ENCODE measurements at regions not wholly inside any gene's neighbourhood (a gene's known extent, or its start where the extent isn't known, plus 50 kb on each side); places are given as distances from the start of the nearest gene placed in this dataset.

GRCh38 chr16:8063159-8063558 is 527.2 kb downstream of the TMEM114 start:
- H3K27ac ChIP-seq, result no peak overlapping the region
- H3K9me3 ChIP-seq, result peaks cover 0 to 31% (median 12%) of the 10 kb centered on the region in 12 donors
- H3K27me3 ChIP-seq, result no peaks in the 10 kb centered on the region
- no peak for TF ChIP-seq CTCF (IDR thresholded peaks at IDR 0.05)
- no peak for TF ChIP-seq POLR2A (IDR thresholded peaks at IDR 0.05)
- H3K4me1 ChIP-seq, result no peaks in the 10 kb centered on the region
- no peaks in the 10 kb centered on the region for H3K36me3 ChIP-seq
- no peak for DNase-seq
- no peak for ATAC-seq
- intact Hi-C loops (cut with DNase I), result no loop called here
- no peak overlapping the region for H3K4me3 ChIP-seq
- WGBS, 4 donors, result 66 to 78% (median 70%) methylated on average over 4 of the region's 4 CpGs

GRCh38 chr16:8062677-8063076 is 527.6 kb downstream of the TMEM114 start:
- intact Hi-C loops (cut with DNase I), result no loop called here
- TF ChIP-seq CTCF (IDR thresholded peaks at IDR 0.05) (no peak), POLR2A (IDR thresholded peaks at IDR 0.05) (no peak)
- Histone ChIP-seq H3K9me3 (peaks cover 0 to 26% (median 11%) of the 10 kb centered on the region in 12 donors), H3K4me1 (no peaks in the 10 kb centered on the region), H3K4me3 (no peak overlapping the region), H3K36me3 (no peaks in the 10 kb centered on the region), H3K27me3 (no peaks in the 10 kb centered on the region), H3K27ac (no peak overlapping the region)
- DNase-seq (no peak), ATAC-seq (no peak)
- WGBS, 4 donors, result 81 to 90% (median 84%) methylated on average over 9 of the region's 9 CpGs

DNA sequence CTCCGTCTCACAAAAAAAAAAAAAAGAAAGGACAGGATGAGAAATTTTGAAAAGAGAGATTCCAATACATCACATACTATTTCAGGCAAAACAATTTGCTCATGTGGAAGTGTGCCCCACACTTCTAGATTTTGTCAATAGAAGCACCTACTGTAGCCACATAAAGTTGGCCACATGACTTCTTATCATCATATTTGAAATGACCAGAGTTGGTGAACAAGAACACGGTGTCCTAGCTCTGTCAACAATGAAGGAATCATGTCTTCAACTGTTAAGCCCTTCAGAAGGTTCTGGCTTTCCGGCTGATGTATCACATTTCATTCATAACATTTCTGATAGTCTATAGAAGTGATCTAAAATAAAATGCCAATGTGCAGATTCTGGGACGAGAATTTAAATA is 534.5 kb downstream of the TMEM114 start:
- H3K27me3 ChIP-seq, result no peaks in the 10 kb centered on the region
- no peaks in the 10 kb centered on the region for H3K36me3 ChIP-seq
- H3K27ac ChIP-seq, result no peak overlapping the region
- DNase-seq (no peak), ATAC-seq (no peak)
- H3K4me3 ChIP-seq, result no peak overlapping the region
- no peaks in the 10 kb centered on the region for H3K4me1 ChIP-seq
- peaks cover 0 to 9% (median 0%) of the 10 kb centered on the region in 12 donors for H3K9me3 ChIP-seq
- TF ChIP-seq CTCF (IDR thresholded peaks at IDR 0.05) (no peak), POLR2A (IDR thresholded peaks at IDR 0.05) (no peak)
- intact Hi-C loops (cut with DNase I), result loop anchor here in 1 of 10 donors (10.0 kb wide), 1 partner anchor 59 kb away; no protein-coding TSS in a partner anchor
- 73 to 83% (median 80%) methylated on average over 4 of the region's 4 CpGs for WGBS, 4 donors

DNA sequence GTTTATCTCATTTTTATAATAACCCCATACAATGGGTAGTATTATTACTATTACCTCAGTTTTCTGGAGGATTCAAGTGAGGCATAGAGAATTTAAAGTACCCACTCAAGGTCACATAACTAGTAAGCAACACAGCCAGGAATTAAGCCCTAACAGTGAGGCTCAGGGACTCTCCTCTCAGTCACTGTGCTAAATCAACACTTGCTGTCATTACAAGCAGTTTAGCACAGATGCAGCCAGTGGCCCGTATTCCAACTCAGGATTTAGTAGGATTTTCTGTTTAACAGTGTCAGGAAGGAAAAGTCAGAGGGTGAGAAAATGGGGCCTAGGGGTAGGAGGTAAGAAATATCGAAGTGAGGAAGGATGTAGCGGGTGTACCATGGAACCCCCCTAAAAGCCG is 536.9 kb downstream of the TMEM114 start:
- intact Hi-C loops (cut with DNase I), result loop anchor here in 1 of 10 donors (10.0 kb wide), 1 partner anchor 61 kb away; no protein-coding TSS in a partner anchor
- WGBS, 4 donors, result 70 to 76% (median 72%) methylated on average over 4 of the region's 4 CpGs
- TF ChIP-seq POLR2A (IDR thresholded peaks at IDR 0.05) (no peak), CTCF (IDR thresholded peaks at IDR 0.05) (no peak)

More for the DNA sequence above, 536.9 kb downstream of the TMEM114 start:
- Histone ChIP-seq H3K4me3 (no peak overlapping the region), H3K27me3 (no peaks in the 10 kb centered on the region), H3K4me1 (no peaks in the 10 kb centered on the region), H3K27ac (no peak overlapping the region), H3K9me3 (peaks cover 0 to 11% (median 0%) of the 10 kb centered on the region in 12 donors), H3K36me3 (no peaks in the 10 kb centered on the region)
- ATAC-seq, result no peak
- no peak for DNase-seq
